AG09319 (cell line): ENCODE measurements at regions not wholly inside any gene's neighbourhood (a gene's known extent, or its start where the extent isn't known, plus 50 kb on each side); places are given as distances from the start of the nearest gene placed in this dataset.

Experiments
- DNase-seq: peaks from one replicate; pipeline ENCODE4 v3.0.0-alpha.2; 2010; ENCODE audit warnings: low read depth; ENCODE audit errors: extremely low read depth
- CTCF ChIP-seq: IDR thresholded peaks from 2 replicates; pipeline ENCODE4 v1.5.1; 2011; ENCODE audit warnings: low read depth, mild to moderate bottlenecking, inconsistent platforms, low read length, moderate library complexity

DNA sequence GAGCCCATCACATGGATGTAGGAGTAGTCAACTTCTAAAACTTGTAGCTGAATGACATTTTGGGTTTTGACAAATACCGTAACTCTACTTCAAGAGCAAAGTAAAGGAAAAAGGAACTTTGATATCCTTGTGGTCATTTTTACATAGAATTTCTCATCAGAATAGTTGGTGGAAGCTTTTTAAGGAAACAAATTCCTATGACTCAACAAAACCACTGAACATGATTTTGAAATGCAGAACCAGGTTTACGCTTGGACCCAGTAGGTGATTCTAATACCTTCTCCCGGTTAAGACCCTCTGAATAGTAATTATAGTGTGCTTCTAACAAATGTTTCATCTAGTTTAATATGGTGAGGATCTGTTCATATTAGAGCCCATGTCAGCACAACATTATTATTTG lies 307.8 kb downstream of the GPR37 start:
- no peak for DNase-seq
- TF ChIP-seq CTCF: no peak

DNA sequence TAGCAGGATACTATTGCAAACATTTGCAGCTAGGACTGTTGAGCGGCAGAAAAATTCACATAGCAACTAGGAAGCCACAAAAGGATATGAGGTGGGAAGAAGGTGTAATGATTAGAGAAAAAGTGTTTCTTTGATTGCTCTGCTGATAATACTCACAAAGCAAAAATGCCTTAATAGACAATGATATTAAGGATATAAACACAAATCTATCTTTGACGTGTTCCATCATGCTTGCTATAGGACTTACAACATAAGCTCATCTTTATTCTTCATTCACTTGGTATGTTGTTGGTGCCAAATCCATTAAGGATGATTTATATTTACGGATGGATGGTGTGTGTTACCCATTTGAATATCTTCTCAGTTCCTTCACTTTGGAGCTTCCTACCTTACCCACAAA lies 309.3 kb downstream of the GPR37 start:
- TF ChIP-seq CTCF: no peak
- no peak for DNase-seq

DNA sequence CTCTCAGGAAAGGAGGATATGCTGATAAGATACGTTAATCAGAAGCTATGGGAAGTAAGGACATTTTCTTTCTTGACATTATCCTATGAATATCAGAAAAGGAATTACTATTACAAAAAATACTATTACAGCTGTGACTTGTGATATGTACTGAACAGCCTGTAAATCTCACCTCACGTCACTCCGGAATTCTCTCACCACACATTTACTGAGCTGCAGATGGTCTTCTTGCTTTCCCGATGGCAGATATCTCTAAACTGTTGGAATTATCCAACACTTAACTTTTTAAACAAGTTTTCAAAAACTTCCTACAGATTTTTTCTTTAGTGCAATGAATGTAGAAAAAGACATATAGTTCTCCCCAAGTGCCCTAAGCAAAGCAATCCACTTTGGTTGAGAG lies 313.4 kb downstream of the GPR37 start:
- DNase-seq: no peak
- no peak for TF ChIP-seq CTCF

DNA sequence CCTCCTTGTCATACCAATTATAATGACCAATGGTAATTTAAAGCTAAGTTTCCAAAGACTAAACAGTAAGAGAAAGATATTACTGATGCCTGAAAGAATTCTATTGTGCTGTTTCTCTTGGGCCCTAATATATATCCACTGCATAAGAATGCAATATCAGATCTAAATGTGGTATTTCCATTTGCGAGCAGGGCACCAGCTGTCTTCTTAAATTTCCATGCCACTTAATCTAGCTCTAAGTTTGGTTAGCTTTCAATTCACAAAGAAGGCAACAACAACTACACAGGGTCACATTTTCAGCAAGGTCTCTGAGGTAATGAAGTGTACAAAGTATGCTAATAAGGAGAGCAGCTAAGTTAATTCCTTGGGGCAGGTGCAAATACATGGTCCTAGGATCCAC lies 315.7 kb downstream of the GPR37 start:
- TF ChIP-seq CTCF: no peak
- no peak for DNase-seq

GRCh38 chr7:124444696-124445480 lies 320.7 kb downstream of the GPR37 start:
- TF ChIP-seq CTCF: no peak
- no peak for DNase-seq

DNA sequence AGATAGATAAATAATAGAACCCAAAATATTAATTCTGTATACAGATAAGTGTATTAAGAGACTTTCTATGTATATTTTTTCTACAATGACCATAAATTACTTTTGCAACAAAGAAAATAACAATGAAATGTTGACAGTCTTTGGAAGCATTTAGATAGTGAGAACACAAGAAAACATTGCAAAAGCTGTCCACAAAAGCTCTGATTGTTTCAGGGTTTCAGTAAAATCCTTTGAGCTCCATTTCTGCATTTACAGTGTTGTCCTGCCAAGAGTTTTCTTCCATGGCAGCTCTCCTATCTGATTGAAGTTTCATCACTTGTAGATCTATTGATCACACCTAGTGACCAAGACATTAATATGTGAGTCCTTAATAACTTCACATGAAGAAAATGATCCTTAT lies 321.8 kb downstream of the GPR37 start:
- no peak for TF ChIP-seq CTCF
- no peak for DNase-seq

DNA sequence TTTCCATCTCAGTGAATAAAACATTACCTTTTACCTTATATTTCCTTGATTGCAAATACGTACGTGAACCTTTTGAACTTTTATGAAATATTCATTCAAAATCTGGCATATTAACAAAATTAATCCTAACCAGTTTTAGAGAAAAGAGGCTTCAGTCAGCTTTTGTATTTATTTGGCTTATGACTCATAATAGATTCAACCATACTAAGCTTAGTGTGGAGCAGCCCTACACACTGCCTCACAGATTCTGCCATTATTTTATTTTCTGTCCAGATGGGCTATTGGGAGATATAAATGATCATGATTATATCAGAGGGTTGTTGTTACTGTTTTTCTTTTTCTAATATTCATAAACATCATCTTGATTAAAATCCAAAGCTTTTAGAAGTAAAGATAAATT lies 325.5 kb downstream of the GPR37 start:
- no peak for TF ChIP-seq CTCF
- DNase-seq: no peak
